ENCODE measurements at regions not wholly inside any gene's neighbourhood (a gene's known extent, or its start where the extent isn't known, plus 50 kb on each side); places are given as distances from the start of the nearest gene placed in this dataset.

- TF ChIP-seq, protein P1, sequence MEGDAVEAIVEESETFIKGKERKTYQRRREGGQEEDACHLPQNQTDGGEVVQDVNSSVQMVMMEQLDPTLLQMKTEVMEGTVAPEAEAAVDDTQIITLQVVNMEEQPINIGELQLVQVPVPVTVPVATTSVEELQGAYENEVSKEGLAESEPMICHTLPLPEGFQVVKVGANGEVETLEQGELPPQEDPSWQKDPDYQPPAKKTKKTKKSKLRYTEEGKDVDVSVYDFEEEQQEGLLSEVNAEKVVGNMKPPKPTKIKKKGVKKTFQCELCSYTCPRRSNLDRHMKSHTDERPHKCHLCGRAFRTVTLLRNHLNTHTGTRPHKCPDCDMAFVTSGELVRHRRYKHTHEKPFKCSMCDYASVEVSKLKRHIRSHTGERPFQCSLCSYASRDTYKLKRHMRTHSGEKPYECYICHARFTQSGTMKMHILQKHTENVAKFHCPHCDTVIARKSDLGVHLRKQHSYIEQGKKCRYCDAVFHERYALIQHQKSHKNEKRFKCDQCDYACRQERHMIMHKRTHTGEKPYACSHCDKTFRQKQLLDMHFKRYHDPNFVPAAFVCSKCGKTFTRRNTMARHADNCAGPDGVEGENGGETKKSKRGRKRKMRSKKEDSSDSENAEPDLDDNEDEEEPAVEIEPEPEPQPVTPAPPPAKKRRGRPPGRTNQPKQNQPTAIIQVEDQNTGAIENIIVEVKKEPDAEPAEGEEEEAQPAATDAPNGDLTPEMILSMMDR (conservative IDR thresholded peaks at IDR 0.05; ENCODE audit: low read length), result no peak
- no peak for TF ChIP-seq EZH2phosphoT487 (IDR thresholded peaks at IDR 0.05; ENCODE audit: borderline replicate concordance)
These were observed 122.4 kb upstream of the PCBD1 start for GRCh38 chr10:71010730-71011129.

Data from Loucy (cell line).